Gastroesophageal sphincter (tissue), 3 donors: ENCODE measurements at regions not wholly inside any gene's neighbourhood (a gene's known extent, or its start where the extent isn't known, plus 50 kb on each side); places are given as distances from the start of the nearest gene placed in this dataset.

Source experiments
- POLR2AphosphoS5 ChIP-seq: sonication (generic); formaldehyde crosslinking; IDR thresholded peaks from one replicate; pipeline ENCODE4 v1.6.1; 2017; ENCODE audit warnings: antibody characterized with exemption
- TF ChIP-seq, protein P1 (sequence below), 4 experiments: fragments of 200-600 bp in 2 of 4; fragments of 450-650 bp in 2 of 4; sonication (generic) in 1 of 4; IDR thresholded peaks; one replicate each; pipeline ENCODE4 v1.5.1; 2017 to 2019; ENCODE audit warnings: antibody characterized with exemption in 4 of 4, mild to moderate bottlenecking in 2 of 4, moderate library complexity in 2 of 4

DNA sequence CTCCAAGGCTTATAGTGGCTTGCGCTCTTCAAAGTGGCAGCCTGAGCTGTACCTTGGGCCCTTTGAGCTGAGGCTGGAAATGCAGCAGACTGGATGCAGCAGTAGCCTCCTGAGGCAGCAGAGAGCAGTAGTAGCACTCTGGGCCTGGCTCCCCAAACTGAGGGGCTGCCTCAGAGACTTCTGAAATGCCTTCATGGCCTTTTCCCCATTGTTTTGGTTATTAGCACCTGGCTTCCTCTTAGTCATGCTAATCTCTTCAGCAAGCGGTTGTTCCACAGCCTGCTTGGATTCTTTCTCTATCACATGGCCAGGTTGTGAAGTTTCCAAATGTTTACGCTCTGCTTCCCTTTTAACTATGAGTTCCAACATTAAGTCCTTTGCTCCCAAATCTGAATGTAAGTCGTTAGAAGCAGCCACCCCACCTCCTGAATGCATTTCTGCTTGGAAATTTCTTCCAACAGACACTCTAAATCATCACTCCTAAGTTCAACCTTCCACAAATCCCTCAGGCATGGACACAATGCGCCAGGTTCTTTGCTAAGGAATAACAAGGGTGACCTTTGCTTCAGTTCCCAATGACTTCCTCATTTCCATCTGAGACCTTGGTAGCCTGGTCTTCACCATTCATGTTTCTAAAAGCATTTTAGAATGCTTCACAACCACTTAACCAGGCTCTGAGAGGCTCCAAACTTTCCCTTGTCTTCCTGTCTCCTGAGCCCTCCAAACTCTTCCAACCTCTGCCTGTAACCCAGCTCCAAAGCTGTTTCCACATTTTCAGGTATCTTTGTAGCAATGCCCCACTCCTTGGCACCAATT lies 145.8 kb downstream of the ZDHHC21 start:
- TF ChIP-seq POLR2AphosphoS5, result no peak
- TF ChIP-seq, protein P1, sequence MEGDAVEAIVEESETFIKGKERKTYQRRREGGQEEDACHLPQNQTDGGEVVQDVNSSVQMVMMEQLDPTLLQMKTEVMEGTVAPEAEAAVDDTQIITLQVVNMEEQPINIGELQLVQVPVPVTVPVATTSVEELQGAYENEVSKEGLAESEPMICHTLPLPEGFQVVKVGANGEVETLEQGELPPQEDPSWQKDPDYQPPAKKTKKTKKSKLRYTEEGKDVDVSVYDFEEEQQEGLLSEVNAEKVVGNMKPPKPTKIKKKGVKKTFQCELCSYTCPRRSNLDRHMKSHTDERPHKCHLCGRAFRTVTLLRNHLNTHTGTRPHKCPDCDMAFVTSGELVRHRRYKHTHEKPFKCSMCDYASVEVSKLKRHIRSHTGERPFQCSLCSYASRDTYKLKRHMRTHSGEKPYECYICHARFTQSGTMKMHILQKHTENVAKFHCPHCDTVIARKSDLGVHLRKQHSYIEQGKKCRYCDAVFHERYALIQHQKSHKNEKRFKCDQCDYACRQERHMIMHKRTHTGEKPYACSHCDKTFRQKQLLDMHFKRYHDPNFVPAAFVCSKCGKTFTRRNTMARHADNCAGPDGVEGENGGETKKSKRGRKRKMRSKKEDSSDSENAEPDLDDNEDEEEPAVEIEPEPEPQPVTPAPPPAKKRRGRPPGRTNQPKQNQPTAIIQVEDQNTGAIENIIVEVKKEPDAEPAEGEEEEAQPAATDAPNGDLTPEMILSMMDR (IDR thresholded peaks at IDR 0.05), result no peak
